GM23338 (cell line): ENCODE measurements at regions not wholly inside any gene's neighbourhood (a gene's known extent, or its start where the extent isn't known, plus 50 kb on each side); places are given as distances from the start of the nearest gene placed in this dataset.

Experiments used
- ATAC-seq: fragments of 200-7000 bp; cut with Tn5 transposase; 3 replicates; pipeline ENCODE4 v1.9.1; 2020
- DNase-seq: peaks from one replicate; pipeline ENCODE4 v3.0.0-alpha.2; 2015; ENCODE audit warnings: low spot score
- H2AFZ ChIP-seq: fragments of 200-600 bp; sonication (generic); 2 replicates; pipeline ENCODE4 v1.8.0; 2016; ENCODE audit warnings: antibody characterized with exemption, mild to moderate bottlenecking, moderate library complexity
- H3F3A ChIP-seq: fragments of 200-600 bp; sonication (generic); replicated peaks from 2 replicates; pipeline ENCODE4 v1.8.0; 2017; ENCODE audit warnings: antibody characterized with exemption, mixed run types, low read depth
- H3K27ac ChIP-seq: fragments of 200-600 bp; sonication (generic); 2 replicates; pipeline ENCODE4 v1.6.1; 2016; ENCODE audit warnings: low read depth
- H3K27me3 ChIP-seq: fragments of 200-600 bp; sonication (generic); 2 replicates; pipeline ENCODE4 v1.8.0; 2016; ENCODE audit warnings: mild to moderate bottlenecking, mixed run types, moderate library complexity; ENCODE audit not compliant: insufficient read depth
- H3K36me3 ChIP-seq: fragments of 200-600 bp; sonication (generic); 2 replicates; pipeline ENCODE4 v1.8.0; 2016; ENCODE audit warnings: mild to moderate bottlenecking; ENCODE audit not compliant: insufficient read depth
- H3K4me1 ChIP-seq: fragments of 200-600 bp; sonication (generic); 2 replicates; pipeline ENCODE4 v1.8.0; 2016; ENCODE audit warnings: mild to moderate bottlenecking, moderate library complexity; ENCODE audit not compliant: insufficient read depth
- H3K4me2 ChIP-seq: fragments of 200-600 bp; sonication (generic); 2 replicates; pipeline ENCODE4 v1.7.1; 2017; ENCODE audit warnings: mixed run types
- H3K4me3 ChIP-seq: fragments of 200-600 bp; sonication (generic); 2 replicates; pipeline ENCODE4 v1.6.1; 2016; ENCODE audit warnings: mixed run types
- H3K79me2 ChIP-seq: fragments of 200-600 bp; sonication (generic); replicated peaks from 2 replicates; pipeline ENCODE4 v1.8.0; 2017; ENCODE audit warnings: mild to moderate bottlenecking; ENCODE audit not compliant: insufficient read depth
- H3K9me2 ChIP-seq: fragments of 200-600 bp; sonication (generic); 2 replicates; pipeline ENCODE4 v1.8.0; 2017; ENCODE audit not compliant: insufficient read depth
- H4K20me1 ChIP-seq: fragments of 200-600 bp; sonication (generic); replicated peaks from 2 replicates; pipeline ENCODE4 v1.8.0; 2017; ENCODE audit warnings: mild to moderate bottlenecking; ENCODE audit not compliant: insufficient read depth
- H3K27ac Mint-ChIP-seq: 2 replicates; pipeline ENCODE4 v1.8.0; 2020; ENCODE audit warnings: inconsistent platforms, mild to moderate bottlenecking, moderate library complexity, mixed read lengths
- H3K27me3 Mint-ChIP-seq: 3 replicates; pipeline ENCODE4 v1.8.0; 2022; ENCODE audit warnings: low read depth, mild to moderate bottlenecking, moderate library complexity, mixed read lengths, inconsistent platforms; ENCODE audit not compliant: insufficient read depth, poor library complexity
- H3K36me3 Mint-ChIP-seq: 3 replicates; pipeline ENCODE4 v1.8.0; 2021; ENCODE audit warnings: low read depth, mild to moderate bottlenecking, inconsistent platforms, moderate library complexity, mixed read lengths
- H3K4me1 Mint-ChIP-seq: 3 replicates; pipeline ENCODE4 v1.8.0; 2020; ENCODE audit warnings: mild to moderate bottlenecking, inconsistent platforms, mixed read lengths
- H3K4me3 Mint-ChIP-seq: 3 replicates; pipeline ENCODE4 v1.8.0; 2021; ENCODE audit warnings: moderate library complexity, mild to moderate bottlenecking, inconsistent platforms, mixed read lengths
- H3K9me3 Mint-ChIP-seq: 3 replicates; pipeline ENCODE4 v1.8.0; 2020; ENCODE audit warnings: moderate library complexity, mild to moderate bottlenecking, inconsistent platforms, mixed read lengths
- EZH2phosphoT487 ChIP-seq: fragments of 200-600 bp; sonication (generic); IDR thresholded peaks from one replicate; pipeline ENCODE4 v1.8.1; 2018; ENCODE audit warnings: antibody characterized with exemption; ENCODE audit not compliant: unreplicated experiment
- JUNB ChIP-seq: IDR thresholded peaks from one replicate; pipeline ENCODE4 v1.6.1; 2016; ENCODE audit warnings: antibody characterized with exemption; ENCODE audit not compliant: unreplicated experiment
- POLR2AphosphoS5 ChIP-seq: IDR thresholded peaks from 2 replicates; pipeline ENCODE4 v1.6.1; 2016; ENCODE audit warnings: antibody characterized with exemption, low read depth
- ZNF114 ChIP-seq: fragments of 250-450 bp; sonication (Bioruptor Pico); IDR thresholded peaks from 2 replicates; pipeline ENCODE4 v1.5.0; 2020; ENCODE audit warnings: mild to moderate bottlenecking, moderate library complexity
- ZNF331 ChIP-seq: fragments of 250-450 bp; sonication (Bioruptor Pico); IDR thresholded peaks from 2 replicates; pipeline ENCODE4 v1.5.0; 2020; ENCODE audit warnings: low read depth, mild to moderate bottlenecking, moderate library complexity
- TF ChIP-seq, protein P1 (sequence below): IDR thresholded peaks from 2 replicates; pipeline ENCODE4 v1.6.1; 2016; ENCODE audit warnings: antibody characterized with exemption

DNA sequence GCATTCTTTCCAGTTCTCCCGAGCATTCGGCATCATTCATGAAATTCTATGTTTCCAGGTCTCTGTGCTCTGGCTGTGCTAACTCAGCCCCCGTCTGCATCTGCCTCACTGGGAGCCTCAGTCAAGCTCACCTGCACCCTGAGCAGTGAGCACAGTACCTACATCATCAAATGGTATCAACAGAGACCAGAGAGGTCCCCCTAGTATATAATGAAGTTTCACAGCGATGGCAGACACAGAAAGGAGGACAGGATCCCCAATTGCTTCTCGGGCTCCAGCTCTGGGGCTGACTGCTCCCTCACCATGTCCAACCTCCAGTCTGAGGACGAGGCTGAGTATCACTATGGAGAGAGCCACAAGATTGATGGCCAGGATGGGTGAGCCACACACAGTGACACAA is 52.8 kb upstream of the IGLL5 start (continued):
- TF ChIP-seq, protein P1, sequence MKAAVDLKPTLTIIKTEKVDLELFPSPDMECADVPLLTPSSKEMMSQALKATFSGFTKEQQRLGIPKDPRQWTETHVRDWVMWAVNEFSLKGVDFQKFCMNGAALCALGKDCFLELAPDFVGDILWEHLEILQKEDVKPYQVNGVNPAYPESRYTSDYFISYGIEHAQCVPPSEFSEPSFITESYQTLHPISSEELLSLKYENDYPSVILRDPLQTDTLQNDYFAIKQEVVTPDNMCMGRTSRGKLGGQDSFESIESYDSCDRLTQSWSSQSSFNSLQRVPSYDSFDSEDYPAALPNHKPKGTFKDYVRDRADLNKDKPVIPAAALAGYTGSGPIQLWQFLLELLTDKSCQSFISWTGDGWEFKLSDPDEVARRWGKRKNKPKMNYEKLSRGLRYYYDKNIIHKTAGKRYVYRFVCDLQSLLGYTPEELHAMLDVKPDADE: no peak
- no peak for TF ChIP-seq ZNF331 (CRISPR knock-in tag)

GRCh38 chr22:22835242-22835641 is 52.4 kb upstream of the IGLL5 start:
- peaks cover 4% of the 10 kb centered on the region; the same call in 1 of the 2 replicates for H3K9me2 ChIP-seq
- no peak overlapping the region for H3K4me3 ChIP-seq
- TF ChIP-seq EZH2phosphoT487 (no peak), POLR2AphosphoS5 (no peak)
- Mint-ChIP-seq H3K36me3 (no peaks in the 10 kb centered on the region), H3K27ac (no peak overlapping the region), H3K4me1 (no peaks in the 10 kb centered on the region), H3K27me3 (peaks cover 33% of the 10 kb centered on the region), H3K9me3 (peaks cover 7% of the 10 kb centered on the region), H3K4me3 (no peak overlapping the region)
- H3K36me3 ChIP-seq: no peaks in the 10 kb centered on the region; the same call in 1 of the 2 replicates
- H2AFZ ChIP-seq: no peak overlapping the region
- H3K79me2 ChIP-seq: no peaks in the 10 kb centered on the region
- H3K4me1 ChIP-seq: no peaks in the 10 kb centered on the region
- DNase-seq (no peak), ATAC-seq (no peak)
- no peaks in the 10 kb centered on the region for H4K20me1 ChIP-seq
- H3K4me2 ChIP-seq: no peak overlapping the region
- H3K27me3 ChIP-seq: peaks cover 96% of the 10 kb centered on the region
- H3F3A ChIP-seq: no peaks in the 10 kb centered on the region
- H3K27ac ChIP-seq: no peak overlapping the region

DNA sequence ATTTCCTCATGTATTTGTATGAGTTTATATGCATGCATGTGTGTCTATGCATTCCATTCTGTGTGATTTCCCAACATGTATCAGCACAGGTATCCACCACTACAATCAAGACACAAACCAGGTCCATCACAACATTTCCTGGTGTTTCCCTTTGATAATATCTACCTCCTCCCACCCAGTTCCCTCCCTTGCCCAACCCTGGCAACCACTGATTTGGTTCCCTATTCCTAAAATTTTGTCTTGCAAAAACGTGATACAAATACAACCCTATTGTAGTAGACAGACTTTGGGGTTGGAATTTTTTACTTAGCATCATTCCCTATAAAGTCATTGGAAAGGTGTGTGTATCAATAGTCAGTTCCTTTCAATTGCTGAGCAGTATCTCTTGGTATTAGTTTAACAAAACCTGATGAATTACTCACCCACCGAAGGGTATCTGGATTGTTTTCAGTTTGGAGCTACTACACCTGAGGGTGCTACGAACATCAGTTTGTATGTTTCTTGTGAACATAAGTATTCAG is 51.8 kb upstream of the IGLL5 start:
- no peak overlapping the region for H3K27ac ChIP-seq

DNA sequence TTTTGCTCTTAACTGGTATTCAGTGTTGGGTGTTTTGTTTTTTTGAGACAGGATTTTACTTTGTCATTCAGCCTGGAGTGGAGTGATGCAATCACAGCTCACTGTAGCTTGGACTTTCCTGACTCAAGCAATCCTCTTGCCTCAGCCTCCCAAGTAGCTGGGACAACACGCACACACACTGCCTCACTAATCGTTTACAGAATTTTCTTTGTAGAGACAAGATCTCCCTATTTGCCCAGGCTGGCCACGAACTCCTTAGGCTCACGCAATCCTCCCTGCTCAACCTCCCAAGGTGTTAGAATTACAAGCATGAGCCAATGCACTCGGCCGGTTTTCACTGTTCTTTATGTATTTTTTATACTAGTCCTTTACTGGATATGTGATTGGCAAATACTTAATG is 51.0 kb upstream of the IGLL5 start:
- peak overlapping the region; percentile 42; the same call in 1 of the 2 replicates for H3K27ac Mint-ChIP-seq
- Histone ChIP-seq H4K20me1 (no peaks in the 10 kb centered on the region), H3K36me3 (no peaks in the 10 kb centered on the region), H3K9me2 (peaks cover 4% of the 10 kb centered on the region; the same call in 1 of the 2 replicates), H2AFZ (no peak overlapping the region), H3K27me3 (peaks cover 96% of the 10 kb centered on the region), H3K4me2 (no peak overlapping the region), H3K4me3 (no peak overlapping the region), H3K4me1 (no peaks in the 10 kb centered on the region), H3K27ac (no peak overlapping the region), H3K79me2 (no peaks in the 10 kb centered on the region), H3F3A (no peaks in the 10 kb centered on the region)
- peaks cover 33% of the 10 kb centered on the region for H3K27me3 Mint-ChIP-seq
- no peaks in the 10 kb centered on the region; the same call in 2 of the 3 replicates for H3K9me3 Mint-ChIP-seq
- no peak overlapping the region for H3K4me3 Mint-ChIP-seq
- H3K4me1 Mint-ChIP-seq: no peaks in the 10 kb centered on the region
- ATAC-seq (no peak), DNase-seq (no peak)
- H3K36me3 Mint-ChIP-seq: no peaks in the 10 kb centered on the region
- no peak for TF ChIP-seq EZH2phosphoT487
- TF ChIP-seq, protein P1: no peak

More for the DNA sequence above, 51.8 kb upstream of the IGLL5 start:
- H3K9me3 Mint-ChIP-seq: peaks cover 3% of the 10 kb centered on the region
- Histone ChIP-seq H3K79me2 (no peaks in the 10 kb centered on the region), H2AFZ (no peak overlapping the region), H3K9me2 (peaks cover 4% of the 10 kb centered on the region; the same call in 1 of the 2 replicates), H4K20me1 (no peaks in the 10 kb centered on the region), H3F3A (no peaks in the 10 kb centered on the region), H3K36me3 (no peaks in the 10 kb centered on the region), H3K4me1 (no peaks in the 10 kb centered on the region), H3K27me3 (peaks cover 96% of the 10 kb centered on the region), H3K4me2 (no peak overlapping the region), H3K4me3 (no peak overlapping the region)
- no peak for TF ChIP-seq JUNB
- TF ChIP-seq, protein P1: no peak
- no peak for TF ChIP-seq ZNF114 (CRISPR knock-in tag)
- H3K27ac Mint-ChIP-seq: no peak overlapping the region
- no peak overlapping the region for H3K4me3 Mint-ChIP-seq
- H3K36me3 Mint-ChIP-seq: no peaks in the 10 kb centered on the region
- DNase-seq (no peak), ATAC-seq (no peak)
- H3K4me1 Mint-ChIP-seq: no peaks in the 10 kb centered on the region
- H3K27me3 Mint-ChIP-seq: peaks cover 33% of the 10 kb centered on the region
